Duodenal mucosa (tissue), 2 donors: ENCODE measurements at regions not wholly inside any gene's neighbourhood (a gene's known extent, or its start where the extent isn't known, plus 50 kb on each side); places are given as distances from the start of the nearest gene placed in this dataset.
"Not testable (repeated sequence)": the region's sequence is repeated elsewhere in the genome, so short reads cannot be mapped to it uniquely, and the experiment has no call there.

Source experiments
- H3K27ac ChIP-seq: one replicate; pipeline ENCODE4 v1.7.0; 2013; ENCODE audit warnings: low read depth, low read length
- H3K27me3 ChIP-seq, 2 donors: one replicate each; pipeline ENCODE4 v1.7.0; 2013; ENCODE audit warnings: low read length in 2 of 2, control low read depth in 1 of 2; ENCODE audit not compliant: insufficient read depth in 2 of 2, control insufficient read depth in 1 of 2
- H3K36me3 ChIP-seq, 2 donors: one replicate each; pipeline ENCODE4 v1.7.0; 2013; ENCODE audit warnings: low read length in 2 of 2, control low read depth in 1 of 2; ENCODE audit not compliant: insufficient read depth in 2 of 2, control insufficient read depth in 1 of 2
- H3K4me1 ChIP-seq, 2 donors: one replicate each; pipeline ENCODE4 v1.7.0; 2013; ENCODE audit warnings: low read length in 2 of 2, control low read depth in 1 of 2; ENCODE audit not compliant: insufficient read depth in 2 of 2, control insufficient read depth in 1 of 2
- H3K4me3 ChIP-seq, 2 donors: one replicate each; pipeline ENCODE4 v1.7.0; 2013; ENCODE audit warnings: low read length in 2 of 2, low read depth in 1 of 2
- H3K9ac ChIP-seq, 2 donors: one replicate each; pipeline ENCODE4 v1.7.0; 2013; ENCODE audit warnings: low read length in 2 of 2, low read depth in 1 of 2
- H3K9me3 ChIP-seq, 2 donors: one replicate each; pipeline ENCODE4 v1.7.0; 2013; ENCODE audit warnings: low read length in 2 of 2, control low read depth in 1 of 2; ENCODE audit not compliant: control insufficient read depth in 1 of 2

DNA sequence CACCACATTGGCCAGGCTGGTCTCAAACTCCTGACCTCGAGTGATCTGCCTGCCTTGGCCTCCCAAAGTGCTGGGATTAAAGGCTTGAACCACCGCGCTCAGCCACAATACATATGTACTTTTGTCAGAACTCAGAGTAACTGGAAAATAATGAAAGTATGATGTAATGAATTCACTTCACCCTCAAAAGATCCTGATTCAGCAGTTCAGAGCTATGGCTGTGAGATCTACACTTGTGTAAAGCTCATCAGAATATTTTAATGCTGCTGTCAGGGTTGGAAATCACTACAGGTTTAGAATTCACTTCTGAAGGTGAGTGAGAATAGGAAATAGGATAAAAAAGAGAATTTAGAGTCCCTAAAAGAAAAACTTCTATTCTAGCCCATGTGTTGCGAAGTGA is 464.5 kb upstream of the NRSN1 start:
- Histone ChIP-seq H3K9me3 (no peaks in the 10 kb centered on the region), H3K27me3 (no peaks in the 10 kb centered on the region), H3K9ac (no peak overlapping the region)

DNA sequence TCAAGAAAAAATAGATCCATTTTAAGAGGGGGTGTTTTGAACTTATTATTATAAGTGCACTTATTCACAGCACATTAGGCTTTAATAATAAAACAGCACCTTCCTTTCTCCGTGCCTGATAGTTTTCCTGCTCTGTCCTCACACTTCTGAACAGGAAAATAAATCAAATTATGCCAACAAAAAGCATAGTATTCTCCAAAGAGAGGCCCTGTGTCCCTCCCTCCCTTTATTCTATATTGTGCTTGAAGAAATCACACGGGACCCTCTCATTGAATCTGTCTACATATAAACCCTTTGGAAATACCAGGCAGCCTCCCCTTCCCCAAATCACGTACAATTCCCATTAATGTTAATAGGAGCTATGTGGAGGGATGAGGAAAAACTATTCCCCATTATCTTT is 462.9 kb upstream of the NRSN1 start:
- H3K4me1 ChIP-seq: peaks cover 0 to 3% of the 10 kb centered on the region in 2 donors
- no peaks in the 10 kb centered on the region for H3K27me3 ChIP-seq
- H3K9ac ChIP-seq: no peak overlapping the region
- H3K4me3 ChIP-seq: no peak overlapping the region
- no peaks in the 10 kb centered on the region for H3K9me3 ChIP-seq
- no peak overlapping the region for H3K27ac ChIP-seq
- no peaks in the 10 kb centered on the region for H3K36me3 ChIP-seq

More for the DNA sequence above, 464.5 kb upstream of the NRSN1 start:
- Histone ChIP-seq H3K36me3 (no peaks in the 10 kb centered on the region), H3K27ac (no peak overlapping the region), H3K4me3 (no peak overlapping the region), H3K4me1 (peaks cover 3 to 4% of the 10 kb centered on the region in 2 donors)

- no peak overlapping the region for H3K4me3 ChIP-seq
- H3K36me3 ChIP-seq: no peaks in the 10 kb centered on the region
- peaks cover 0 to 3% of the 10 kb centered on the region in 2 donors for H3K4me1 ChIP-seq
- no peaks in the 10 kb centered on the region for H3K27me3 ChIP-seq
- no peak overlapping the region for H3K9ac ChIP-seq
- H3K9me3 ChIP-seq: no peaks in the 10 kb centered on the region
- no peak overlapping the region for H3K27ac ChIP-seq
These were observed 462.4 kb upstream of the NRSN1 start for GRCh38 chr6:23663652-23664051.

DNA sequence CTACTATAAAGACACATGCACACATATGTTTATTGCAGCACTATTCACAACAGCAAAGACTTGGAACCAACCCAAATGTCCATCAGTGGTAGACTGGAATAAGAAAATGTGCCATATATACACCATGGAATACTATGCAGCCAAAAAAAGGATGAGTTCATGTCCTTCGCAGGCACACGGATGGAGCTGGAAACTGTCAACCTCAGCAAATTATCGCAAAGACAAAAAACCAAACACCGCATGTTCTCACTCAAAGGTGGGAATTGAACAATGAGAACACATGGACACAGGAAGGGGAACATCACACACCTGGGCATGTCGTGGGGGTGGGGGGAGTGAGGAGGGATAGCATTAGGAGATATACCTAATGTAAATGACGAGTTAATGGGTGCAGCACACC is 460.1 kb upstream of the NRSN1 start:
- not testable (repeated sequence) for H3K4me3 ChIP-seq, H3K27ac ChIP-seq, H3K27me3 ChIP-seq, H3K4me1 ChIP-seq, H3K9ac ChIP-seq, H3K9me3 ChIP-seq, H3K36me3 ChIP-seq

DNA sequence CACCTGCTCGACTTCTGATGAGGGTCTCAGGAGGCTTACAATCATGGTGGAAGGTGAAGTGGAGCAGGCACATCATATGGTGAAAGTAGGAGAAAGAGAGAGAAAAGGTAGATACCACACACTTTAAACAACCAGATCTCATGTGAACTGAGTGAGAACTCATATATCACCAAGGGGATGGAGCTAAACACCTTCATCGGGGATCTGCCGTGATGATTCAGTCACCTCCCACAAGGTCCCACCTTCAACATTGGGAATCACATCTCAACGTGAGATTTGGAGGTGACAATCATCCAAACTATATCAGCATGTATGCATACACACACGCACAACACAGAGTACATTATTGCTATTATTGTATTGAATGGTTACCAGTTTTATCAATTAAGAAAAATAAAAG is 453.3 kb upstream of the NRSN1 start:
- Histone ChIP-seq H3K27me3 (no peaks in the 10 kb centered on the region), H3K36me3 (no peaks in the 10 kb centered on the region), H3K27ac (no peak overlapping the region), H3K4me3 (no peak overlapping the region), H3K9ac (no peak overlapping the region), H3K4me1 (no peaks in the 10 kb centered on the region), H3K9me3 (peaks cover 4 to 10% of the 10 kb centered on the region in 2 donors)

DNA sequence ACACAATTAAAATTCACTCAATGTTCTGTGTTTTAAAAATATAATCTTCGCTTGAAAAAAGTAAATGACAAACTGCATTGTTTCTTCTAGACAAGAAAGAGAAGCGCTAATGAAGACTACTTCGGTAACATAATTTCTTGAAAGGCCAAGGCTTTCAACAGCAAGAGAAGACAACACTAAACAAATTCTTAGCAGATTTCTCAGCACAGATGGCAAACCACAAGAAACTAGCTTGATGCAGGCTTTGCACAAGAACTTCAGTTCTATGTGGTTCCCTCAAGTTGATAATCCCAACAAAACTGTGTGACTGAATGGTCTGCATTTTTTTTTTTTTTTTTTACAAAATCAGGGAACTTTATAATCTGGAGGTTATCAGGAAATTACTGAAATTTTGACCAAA is 447.4 kb upstream of the NRSN1 start:
- Histone ChIP-seq H3K27me3 (no peaks in the 10 kb centered on the region), H3K4me1 (no peaks in the 10 kb centered on the region), H3K27ac (no peak overlapping the region), H3K9me3 (no peaks in the 10 kb centered on the region), H3K9ac (no peak overlapping the region), H3K4me3 (no peak overlapping the region), H3K36me3 (no peaks in the 10 kb centered on the region)

DNA sequence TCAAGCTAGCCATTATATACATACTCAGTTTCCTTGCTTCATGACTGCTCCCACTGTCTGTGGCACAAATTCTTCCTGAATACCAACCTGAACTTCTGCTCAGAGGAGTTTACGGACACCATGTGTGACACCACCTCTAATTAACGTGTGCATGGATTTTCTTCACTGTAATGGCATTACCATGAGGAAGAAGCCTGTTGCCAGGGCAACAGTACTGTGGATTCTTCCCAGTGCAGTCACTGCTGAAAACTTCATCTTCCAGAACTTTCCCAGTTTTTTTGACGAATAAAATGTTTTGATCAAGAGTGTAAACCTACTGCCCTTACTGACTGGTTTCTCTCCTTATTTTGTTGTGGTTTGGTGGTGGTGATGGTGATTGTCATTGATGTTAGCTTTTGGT is 444.3 kb upstream of the NRSN1 start:
- H3K9ac ChIP-seq: no peak overlapping the region
- no peaks in the 10 kb centered on the region for H3K9me3 ChIP-seq
- H3K4me1 ChIP-seq: no peaks in the 10 kb centered on the region
- H3K36me3 ChIP-seq: no peaks in the 10 kb centered on the region
- no peak overlapping the region for H3K27ac ChIP-seq
- H3K27me3 ChIP-seq: no peaks in the 10 kb centered on the region
- H3K4me3 ChIP-seq: no peak overlapping the region

DNA sequence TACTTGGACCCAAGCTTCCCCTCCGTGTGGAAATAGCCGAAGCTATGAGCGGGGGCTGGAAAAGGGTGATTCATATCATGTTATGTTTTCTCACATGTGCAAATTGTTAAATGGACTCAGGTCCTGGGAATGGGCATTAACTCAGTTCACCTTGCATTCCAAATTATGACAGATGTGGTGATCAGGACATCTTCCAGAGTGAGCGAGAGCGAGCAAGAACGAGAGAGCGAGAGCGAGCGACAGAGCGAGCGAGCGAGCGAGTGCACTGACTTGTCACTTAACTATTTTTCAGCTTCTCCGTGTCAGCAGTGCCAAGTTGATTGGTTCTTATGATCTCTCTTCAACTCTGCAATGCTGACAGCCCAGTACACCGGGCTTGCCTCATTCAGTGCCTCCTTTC is 437.4 kb upstream of the NRSN1 start:
- no peaks in the 10 kb centered on the region for H3K36me3 ChIP-seq
- no peak overlapping the region for H3K27ac ChIP-seq
- no peak overlapping the region for H3K9ac ChIP-seq
- no peak overlapping the region for H3K4me3 ChIP-seq
- H3K9me3 ChIP-seq: no peaks in the 10 kb centered on the region
- H3K27me3 ChIP-seq: no peaks in the 10 kb centered on the region
- H3K4me1 ChIP-seq: no peaks in the 10 kb centered on the region

- Histone ChIP-seq H3K9ac (no peak overlapping the region), H3K27me3 (no peaks in the 10 kb centered on the region), H3K27ac (no peak overlapping the region), H3K4me3 (no peak overlapping the region), H3K36me3 (no peaks in the 10 kb centered on the region), H3K4me1 (no peaks in the 10 kb centered on the region), H3K9me3 (no peaks in the 10 kb centered on the region)
These were observed 435.5 kb upstream of the NRSN1 start for GRCh38 chr6:23690453-23691049.

DNA sequence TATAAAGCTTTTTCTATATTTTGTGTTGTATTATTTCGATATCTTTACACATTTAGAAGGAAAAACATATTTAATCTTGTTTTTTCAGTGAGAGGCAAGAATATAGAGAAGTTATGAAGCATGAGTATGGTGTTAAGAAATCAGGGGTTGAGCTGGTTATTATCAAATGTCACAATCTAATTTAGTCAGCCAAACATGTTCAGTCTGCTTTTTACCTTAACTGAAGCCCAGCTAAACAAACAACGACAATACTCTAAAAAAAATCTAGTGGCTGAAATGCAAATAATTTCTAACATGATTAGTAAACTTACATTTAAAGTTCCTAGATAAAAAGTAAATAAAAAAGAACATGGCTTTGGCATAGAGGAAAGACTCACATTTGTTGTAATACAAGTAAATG is 433.8 kb upstream of the NRSN1 start:
- no peak overlapping the region for H3K27ac ChIP-seq
- H3K4me3 ChIP-seq: no peak overlapping the region
- H3K9ac ChIP-seq: no peak overlapping the region
- no peaks in the 10 kb centered on the region for H3K27me3 ChIP-seq
- no peaks in the 10 kb centered on the region for H3K36me3 ChIP-seq
- H3K4me1 ChIP-seq: no peaks in the 10 kb centered on the region
- no peaks in the 10 kb centered on the region for H3K9me3 ChIP-seq

- no peak overlapping the region for H3K9ac ChIP-seq
- H3K9me3 ChIP-seq: no peaks in the 10 kb centered on the region
- H3K27me3 ChIP-seq: no peaks in the 10 kb centered on the region
- no peak overlapping the region for H3K4me3 ChIP-seq
- H3K36me3 ChIP-seq: no peaks in the 10 kb centered on the region
- no peak overlapping the region for H3K27ac ChIP-seq
- no peaks in the 10 kb centered on the region for H3K4me1 ChIP-seq
These were observed 429.0 kb upstream of the NRSN1 start for GRCh38 chr6:23696992-23697391.
